AG09309 (cell line): ENCODE measurements at regions not wholly inside any gene's neighbourhood (a gene's known extent, or its start where the extent isn't known, plus 50 kb on each side); places are given as distances from the start of the nearest gene placed in this dataset.

ENCODE experiments used
- DNase-seq: peaks from one replicate; pipeline ENCODE4 v3.0.0-alpha.2; 2010; ENCODE audit warnings: low read depth
- H3K4me3 ChIP-seq: 2 replicates; pipeline ENCODE4 v1.5.1; 2011; ENCODE audit warnings: mild to moderate bottlenecking, low read depth, low read length, moderate library complexity; ENCODE audit not compliant: control insufficient read depth
- CTCF ChIP-seq: IDR thresholded peaks from 2 replicates; pipeline ENCODE4 v1.5.1; 2011; ENCODE audit warnings: mild to moderate bottlenecking, low read depth, low read length, inconsistent platforms; ENCODE audit not compliant: insufficient read depth, control insufficient read depth; ENCODE audit errors: missing control alignments

GRCh38 chr10:133021116-133021962 lies 66.4 kb upstream of the ADGRA1 start:
- TF ChIP-seq CTCF: no peak
- no peak overlapping the region for H3K4me3 ChIP-seq
- DNase-seq: no peak

GRCh38 chr10:133020193-133020817 lies 67.4 kb upstream of the ADGRA1 start:
- TF ChIP-seq CTCF: no peak
- no peak overlapping the region for H3K4me3 ChIP-seq
- no peak for DNase-seq

- H3K4me3 ChIP-seq: no peak overlapping the region
- no peak for DNase-seq
- no peak for TF ChIP-seq CTCF
These were observed 68.1 kb upstream of the ADGRA1 start for GRCh38 chr10:133019651-133020050.

- no peak for DNase-seq
- H3K4me3 ChIP-seq: no peak overlapping the region
- TF ChIP-seq CTCF: no peak
These were observed 68.5 kb upstream of the ADGRA1 start for GRCh38 chr10:133019191-133019590.

GRCh38 chr10:133018491-133018890 lies 69.2 kb upstream of the ADGRA1 start:
- DNase-seq: no peak
- TF ChIP-seq CTCF: no peak
- no peak overlapping the region for H3K4me3 ChIP-seq

GRCh38 chr10:133017203-133017601 lies 70.5 kb upstream of the ADGRA1 start:
- H3K4me3 ChIP-seq: no peak overlapping the region
- no peak for DNase-seq

More at GRCh38 chr10:133017203-133017601, 70.5 kb upstream of the ADGRA1 start:
- no peak for TF ChIP-seq CTCF
